ENCODE measurements at regions not wholly inside any gene's neighbourhood (a gene's known extent, or its start where the extent isn't known, plus 50 kb on each side); places are given as distances from the start of the nearest gene placed in this dataset.

GRCh38 chr3:177550667-177551066, 353.4 kb upstream of the TBL1XR1 start:
- no peak for DNase-seq

GRCh38 chr3:177551431-177551836, 354.2 kb upstream of the TBL1XR1 start:
- DNase-seq = no peak

GRCh38 chr3:177552051-177552450, 354.8 kb upstream of the TBL1XR1 start:
- no peak for DNase-seq

- DNase-seq = no peak
Measured at GRCh38 chr3:177553012-177553411, 355.7 kb upstream of the TBL1XR1 start.

DNA sequence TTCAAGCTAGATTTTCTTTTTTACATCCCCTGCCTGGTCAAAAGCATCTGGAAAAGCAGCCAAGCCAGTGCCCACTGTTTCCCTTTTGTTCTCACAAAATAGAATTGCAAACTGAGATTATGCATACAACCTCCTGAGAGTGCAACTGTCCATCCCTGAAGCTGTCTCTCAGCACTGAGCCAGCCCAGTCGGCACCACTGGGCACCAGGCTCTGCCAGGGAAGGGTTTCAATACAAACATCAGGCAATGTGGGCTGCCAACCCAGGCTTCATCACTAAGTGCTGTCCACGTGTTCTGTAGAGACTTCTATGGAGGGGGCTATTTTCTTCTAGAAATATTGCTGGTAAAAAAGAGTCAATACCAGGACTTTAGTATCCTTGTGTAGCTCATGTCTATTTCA, 356.3 kb upstream of the TBL1XR1 start:
- DNase-seq = no peak

- no peak for DNase-seq
Measured at GRCh38 chr3:177554895-177555759, 357.8 kb upstream of the TBL1XR1 start.

DNA sequence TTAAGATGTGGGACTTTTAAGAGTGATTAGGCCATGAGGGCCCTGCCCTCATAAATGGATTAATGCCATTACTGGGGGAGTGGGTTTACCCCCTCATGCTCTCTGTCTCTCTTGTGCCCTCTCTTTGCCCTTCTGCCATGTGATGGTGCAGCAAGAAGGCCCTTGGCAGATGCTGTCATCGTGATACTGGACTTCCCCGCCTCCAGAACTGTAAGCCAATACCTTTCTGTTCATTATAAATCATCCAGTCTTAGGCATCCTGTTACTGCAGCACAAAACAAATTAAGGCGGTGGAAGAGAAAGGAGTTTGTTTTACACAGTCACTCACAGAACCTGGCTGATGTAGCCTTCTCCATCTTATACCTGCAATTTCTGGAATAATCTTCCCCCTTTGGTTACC, 360.3 kb upstream of the TBL1XR1 start:
- no peak for DNase-seq

DNA sequence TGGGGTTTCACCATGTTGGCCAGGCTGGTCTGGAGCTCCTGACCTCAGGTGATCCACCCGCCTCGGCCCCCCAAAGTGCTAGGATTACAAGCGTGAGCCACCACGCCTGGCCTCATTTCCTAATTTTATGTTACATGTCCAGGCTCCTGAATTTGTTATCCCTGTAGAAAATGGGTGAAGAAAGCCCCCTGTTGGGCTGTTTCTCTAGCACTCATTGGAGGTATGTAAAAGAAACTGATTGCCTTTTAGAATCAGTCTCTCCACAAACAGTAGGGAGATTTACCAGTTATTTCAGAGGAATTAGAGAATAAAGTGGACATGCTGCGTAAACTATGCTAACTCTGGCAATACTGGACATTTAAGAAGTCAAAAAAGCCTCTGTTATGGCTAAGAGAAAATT, 364.1 kb upstream of the TBL1XR1 start:
- no peak for DNase-seq

GRCh38 chr3:177561769-177562392, 364.6 kb upstream of the TBL1XR1 start:
- no peak for DNase-seq

- no peak for DNase-seq
Measured at GRCh38 chr3:177563243-177563780, 366.0 kb upstream of the TBL1XR1 start.

DNA sequence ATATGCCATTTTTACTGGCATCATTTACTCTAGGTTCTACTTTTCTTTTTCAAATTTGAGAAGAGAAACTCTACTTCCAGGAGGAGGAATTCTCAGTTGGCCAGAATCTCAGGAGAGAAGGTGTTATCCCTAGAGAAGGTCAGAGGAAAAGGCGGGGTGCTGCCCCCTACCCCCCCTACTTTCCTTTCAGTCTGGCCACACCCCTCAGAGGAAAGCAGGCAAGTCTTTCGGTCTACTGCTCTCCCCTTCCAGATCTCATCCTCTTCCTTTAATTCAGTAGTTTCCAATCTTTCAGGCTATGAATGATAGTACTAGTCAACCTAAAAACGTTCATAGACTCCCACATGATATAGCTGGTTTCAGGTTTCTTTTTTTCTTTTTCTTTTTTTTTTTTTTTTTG, 366.5 kb upstream of the TBL1XR1 start:
- DNase-seq = no peak

DNA sequence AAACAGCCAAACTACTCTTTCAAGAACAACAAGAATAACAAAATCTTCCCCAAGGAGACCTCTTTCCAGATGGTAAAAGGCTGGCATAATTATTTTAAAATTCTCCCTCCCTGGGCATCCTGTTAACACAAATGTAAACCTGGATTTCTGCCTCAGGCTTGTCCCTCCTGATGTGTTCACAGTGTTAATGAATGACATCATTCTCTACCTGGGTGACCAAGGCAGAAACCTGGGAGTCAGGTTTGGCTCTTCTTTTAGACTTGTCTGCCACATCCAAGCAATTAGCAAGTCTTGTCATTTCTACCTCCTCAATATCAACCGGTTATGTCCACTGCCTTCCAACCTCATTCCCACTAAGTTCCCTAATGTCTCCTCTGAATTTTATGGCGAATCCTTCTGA, 368.7 kb upstream of the TBL1XR1 start:
- no peak for DNase-seq

DNA sequence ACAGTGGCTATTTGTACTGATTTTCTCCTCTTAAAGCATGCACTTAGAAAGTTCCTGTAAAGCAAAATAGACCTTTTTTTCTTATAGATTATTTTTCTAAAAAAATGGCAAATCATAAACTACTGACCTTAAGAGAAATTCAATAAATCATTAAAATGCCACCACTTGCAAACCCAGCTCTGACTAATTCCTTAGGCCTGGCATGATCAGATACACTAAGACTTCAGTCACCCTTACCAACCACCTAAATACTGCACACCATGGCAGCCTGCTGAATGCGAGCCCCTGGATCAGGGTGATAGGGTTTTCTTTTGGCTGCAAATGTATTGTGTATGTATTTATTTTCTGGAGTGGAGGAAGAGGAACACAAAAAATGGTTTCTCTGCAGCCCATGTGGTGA, 370.6 kb upstream of the TBL1XR1 start:
- DNase-seq = no peak

DNA sequence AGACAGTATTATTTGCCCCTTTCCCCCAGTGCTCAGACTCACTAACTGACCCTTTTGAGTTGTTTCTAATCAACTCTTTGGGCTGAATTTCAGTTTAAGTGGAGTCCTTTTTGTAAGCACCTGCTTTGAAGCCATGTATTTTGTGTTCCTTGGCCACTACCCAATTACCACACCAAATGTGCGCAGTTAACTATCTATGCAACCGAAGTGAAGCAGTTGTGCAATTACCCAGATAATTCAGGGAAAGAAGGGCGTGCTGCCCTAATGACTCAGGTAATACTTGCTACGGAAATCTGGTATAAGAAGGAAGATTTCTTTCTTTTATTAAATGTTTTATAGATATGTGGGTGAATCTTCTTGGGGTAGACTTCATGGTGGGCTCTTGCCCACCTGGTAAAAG, 371.9 kb upstream of the TBL1XR1 start:
- no peak for DNase-seq

DNA sequence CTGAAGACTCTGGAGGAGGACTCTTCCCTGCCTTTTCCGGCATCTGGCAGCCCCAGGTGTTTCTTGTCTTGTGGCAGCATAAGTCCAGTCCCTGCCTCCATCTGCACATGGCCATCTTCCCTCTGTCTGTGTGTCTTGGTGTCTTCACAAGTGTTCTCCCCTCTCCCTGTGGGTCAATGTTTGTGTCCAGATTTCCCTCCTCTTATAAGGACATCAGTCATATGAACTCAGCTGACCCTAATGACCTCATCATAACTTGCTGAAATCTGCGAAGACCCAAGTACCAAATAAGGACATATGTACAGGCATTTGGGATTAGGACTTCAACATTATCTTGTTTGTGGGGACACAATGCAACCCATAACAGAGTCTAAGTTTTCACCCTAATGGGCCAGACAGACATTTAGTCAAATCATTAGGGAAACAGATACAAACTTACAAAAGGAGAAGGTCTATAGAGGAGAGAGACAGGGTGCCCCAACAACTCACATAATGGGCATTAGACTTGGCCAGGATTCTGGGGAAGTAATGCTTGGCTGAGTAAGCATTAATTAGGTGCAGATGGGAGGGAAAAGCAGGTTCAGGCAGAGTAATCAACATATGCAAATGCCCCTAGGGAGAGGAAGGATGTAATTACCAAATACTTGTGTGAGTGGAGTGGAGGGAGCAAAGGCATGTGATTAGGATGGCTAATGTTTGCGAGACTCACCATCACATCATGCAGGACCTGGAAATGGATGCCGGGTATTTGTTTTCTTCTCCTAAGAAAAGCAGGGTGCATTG, 372.8 kb upstream of the TBL1XR1 start:
- peak; percentile 55 for DNase-seq

DNA sequence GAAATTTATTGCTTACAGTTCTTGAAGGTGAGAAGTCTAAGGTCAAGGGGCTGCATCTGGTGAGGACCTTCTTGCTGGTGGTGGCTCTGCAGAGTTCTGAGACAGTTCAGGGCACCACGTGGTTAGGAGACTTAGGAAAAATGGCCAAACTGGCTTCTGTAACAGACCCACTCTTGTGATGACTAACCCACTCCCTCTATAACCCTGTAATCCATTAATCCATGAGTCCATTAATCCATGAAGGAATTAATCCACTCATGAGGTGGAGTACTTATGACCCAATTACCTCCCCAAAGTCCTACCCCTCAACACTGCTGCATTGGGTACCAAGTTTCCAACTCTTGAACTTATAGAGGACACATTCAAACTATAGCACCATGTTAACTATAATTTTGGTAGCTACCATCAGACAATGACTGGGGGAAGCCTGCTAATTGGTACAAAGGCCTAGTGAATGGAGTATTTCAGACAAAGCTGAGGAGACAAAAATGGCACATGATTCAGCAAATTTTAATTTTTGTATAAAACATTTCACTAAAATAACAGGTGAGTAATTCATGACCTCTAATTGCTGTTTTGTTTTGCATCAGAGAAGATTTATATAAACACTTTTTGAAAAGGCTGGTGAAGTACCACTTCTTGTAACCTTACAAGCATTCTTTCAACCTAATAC, 374.1 kb upstream of the TBL1XR1 start:
- DNase-seq = no peak

DNA sequence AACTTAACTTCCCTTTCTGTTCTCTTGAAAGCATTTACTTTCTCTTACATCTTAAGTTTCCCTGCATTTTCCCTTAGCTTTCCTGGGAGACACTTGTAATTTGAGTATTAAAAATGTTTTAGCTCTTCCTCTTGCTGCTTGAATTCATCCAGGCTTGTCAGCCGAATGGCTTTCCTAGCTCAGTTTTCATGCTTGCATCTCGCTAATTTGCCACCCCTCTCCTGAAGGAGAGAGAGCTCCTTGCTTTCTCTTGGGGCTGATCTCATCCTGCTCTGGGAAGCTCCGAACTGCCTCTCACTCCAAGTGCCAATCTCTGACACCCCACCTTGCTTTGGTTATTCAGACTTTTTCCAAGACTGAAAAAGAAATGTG, 374.6 kb upstream of the TBL1XR1 start:
- DNase-seq = no peak

- DNase-seq = no peak
Measured at GRCh38 chr3:177574222-177574856, 377.1 kb upstream of the TBL1XR1 start.

DNA sequence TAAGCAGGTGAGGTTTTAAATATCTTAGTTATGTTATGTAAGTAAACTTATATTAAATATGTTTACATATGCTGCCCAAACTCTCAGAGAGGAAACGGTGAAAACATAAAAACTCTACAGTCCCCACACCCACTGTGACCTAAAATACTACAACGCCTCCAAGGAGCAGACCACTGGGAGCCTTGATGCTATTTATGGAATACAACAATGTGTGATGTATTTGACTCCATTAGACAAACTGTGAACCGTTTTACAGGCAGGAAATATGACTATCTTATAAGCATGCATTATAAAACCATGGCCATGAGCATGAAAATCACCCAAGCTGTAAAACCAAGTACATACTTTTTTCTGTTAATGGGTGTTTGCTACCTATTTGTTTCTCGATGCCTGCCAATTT, 379.5 kb upstream of the TBL1XR1 start:
- DNase-seq = no peak

DNA sequence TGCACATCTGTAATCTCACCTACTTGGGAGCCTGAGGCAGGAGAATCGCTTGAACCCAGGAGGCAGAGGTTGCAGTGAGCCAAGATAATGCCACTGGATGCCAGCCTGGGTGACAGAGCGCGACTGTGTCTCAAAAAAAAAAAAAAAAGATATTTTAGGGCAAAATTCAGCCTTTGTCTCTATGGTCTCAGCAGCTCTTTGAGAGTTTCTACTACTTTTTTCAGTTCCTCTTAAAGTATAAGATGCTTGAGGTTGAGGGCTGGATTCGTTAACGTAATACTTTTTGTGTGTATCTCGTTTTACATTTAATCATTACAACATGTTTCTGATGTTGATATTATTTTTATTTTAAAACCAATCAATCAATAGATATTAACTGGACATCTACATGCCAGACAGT, 381.2 kb upstream of the TBL1XR1 start:
- no peak for DNase-seq

GRCh38 chr3:177579419-177579818, 382.1 kb upstream of the TBL1XR1 start:
- DNase-seq = no peak

GRCh38 chr3:177580437-177580836, 383.2 kb upstream of the TBL1XR1 start:
- no peak for DNase-seq

DNA sequence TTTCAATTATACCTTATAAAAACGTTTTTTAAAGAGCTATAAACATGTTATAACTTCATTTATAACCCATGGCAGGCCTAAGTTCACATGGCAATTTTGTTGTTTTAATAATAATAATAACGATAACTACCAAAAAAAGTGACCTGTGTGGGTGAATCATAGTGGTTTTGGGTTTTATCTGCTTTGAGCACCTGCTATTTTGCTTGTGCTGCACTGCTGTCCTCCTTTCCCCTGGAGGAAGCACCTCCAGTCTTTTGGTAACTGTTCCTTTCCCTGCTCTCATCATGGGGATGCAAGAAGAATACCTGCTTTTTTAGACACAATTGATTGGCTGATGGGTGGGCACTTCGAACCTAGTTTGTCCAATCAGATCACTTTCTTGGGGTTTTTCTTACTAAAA, 388.0 kb upstream of the TBL1XR1 start:
- DNase-seq = no peak

Measured in NCI-H1694 (cell line).